Type B pancreatic cell (in vitro differentiated cells): ENCODE measurements at regions not wholly inside any gene's neighbourhood (a gene's known extent, or its start where the extent isn't known, plus 50 kb on each side); places are given as distances from the start of the nearest gene placed in this dataset.

Experiments
- DNase-seq: peaks from one replicate; pipeline ENCODE4 v3.0.0; 2021; ENCODE audit warnings: mixed read lengths; ENCODE audit not compliant: unreplicated experiment; ENCODE audit errors: extremely low spot score
- H3K27ac Mint-ChIP-seq: 2 replicates; pipeline ENCODE4 v1.8.0; 2021; ENCODE audit warnings: mild to moderate bottlenecking, mixed read lengths
- H3K27me3 Mint-ChIP-seq: 2 replicates; pipeline ENCODE4 v1.8.0; 2021; ENCODE audit warnings: mixed read lengths
- H3K36me3 Mint-ChIP-seq: 2 replicates; pipeline ENCODE4 v1.8.0; 2021; ENCODE audit warnings: mixed read lengths
- H3K4me1 Mint-ChIP-seq: one replicate; pipeline ENCODE4 v1.8.0; 2021; ENCODE audit warnings: mixed read lengths; ENCODE audit not compliant: unreplicated experiment
- H3K4me3 Mint-ChIP-seq: 2 replicates; pipeline ENCODE4 v1.8.0; 2021; ENCODE audit warnings: mild to moderate bottlenecking, mixed read lengths
- H3K9me3 Mint-ChIP-seq: 2 replicates; pipeline ENCODE4 v1.8.0; 2021; ENCODE audit warnings: mixed read lengths
- TF ChIP-seq, protein P1 (sequence below): fragments of 200-600 bp; sonication (generic); conservative IDR thresholded peaks from 2 replicates; pipeline ENCODE4 v1.5.0; 2021; ENCODE audit warnings: antibody characterized with exemption, mild to moderate bottlenecking

- no peaks in the 10 kb centered on the region for H3K27me3 Mint-ChIP-seq
- H3K36me3 Mint-ChIP-seq, result no peaks in the 10 kb centered on the region
- H3K4me1 Mint-ChIP-seq, result peaks cover 7% of the 10 kb centered on the region
- no peaks in the 10 kb centered on the region for H3K9me3 Mint-ChIP-seq
- H3K27ac Mint-ChIP-seq, result no peak overlapping the region
- no peak overlapping the region for H3K4me3 Mint-ChIP-seq
- no peak for DNase-seq
- TF ChIP-seq, protein P1, sequence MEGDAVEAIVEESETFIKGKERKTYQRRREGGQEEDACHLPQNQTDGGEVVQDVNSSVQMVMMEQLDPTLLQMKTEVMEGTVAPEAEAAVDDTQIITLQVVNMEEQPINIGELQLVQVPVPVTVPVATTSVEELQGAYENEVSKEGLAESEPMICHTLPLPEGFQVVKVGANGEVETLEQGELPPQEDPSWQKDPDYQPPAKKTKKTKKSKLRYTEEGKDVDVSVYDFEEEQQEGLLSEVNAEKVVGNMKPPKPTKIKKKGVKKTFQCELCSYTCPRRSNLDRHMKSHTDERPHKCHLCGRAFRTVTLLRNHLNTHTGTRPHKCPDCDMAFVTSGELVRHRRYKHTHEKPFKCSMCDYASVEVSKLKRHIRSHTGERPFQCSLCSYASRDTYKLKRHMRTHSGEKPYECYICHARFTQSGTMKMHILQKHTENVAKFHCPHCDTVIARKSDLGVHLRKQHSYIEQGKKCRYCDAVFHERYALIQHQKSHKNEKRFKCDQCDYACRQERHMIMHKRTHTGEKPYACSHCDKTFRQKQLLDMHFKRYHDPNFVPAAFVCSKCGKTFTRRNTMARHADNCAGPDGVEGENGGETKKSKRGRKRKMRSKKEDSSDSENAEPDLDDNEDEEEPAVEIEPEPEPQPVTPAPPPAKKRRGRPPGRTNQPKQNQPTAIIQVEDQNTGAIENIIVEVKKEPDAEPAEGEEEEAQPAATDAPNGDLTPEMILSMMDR, result no peak
Measured at GRCh38 chr12:76144245-76144549, 59.7 kb upstream of the NAP1L1 start.

DNA sequence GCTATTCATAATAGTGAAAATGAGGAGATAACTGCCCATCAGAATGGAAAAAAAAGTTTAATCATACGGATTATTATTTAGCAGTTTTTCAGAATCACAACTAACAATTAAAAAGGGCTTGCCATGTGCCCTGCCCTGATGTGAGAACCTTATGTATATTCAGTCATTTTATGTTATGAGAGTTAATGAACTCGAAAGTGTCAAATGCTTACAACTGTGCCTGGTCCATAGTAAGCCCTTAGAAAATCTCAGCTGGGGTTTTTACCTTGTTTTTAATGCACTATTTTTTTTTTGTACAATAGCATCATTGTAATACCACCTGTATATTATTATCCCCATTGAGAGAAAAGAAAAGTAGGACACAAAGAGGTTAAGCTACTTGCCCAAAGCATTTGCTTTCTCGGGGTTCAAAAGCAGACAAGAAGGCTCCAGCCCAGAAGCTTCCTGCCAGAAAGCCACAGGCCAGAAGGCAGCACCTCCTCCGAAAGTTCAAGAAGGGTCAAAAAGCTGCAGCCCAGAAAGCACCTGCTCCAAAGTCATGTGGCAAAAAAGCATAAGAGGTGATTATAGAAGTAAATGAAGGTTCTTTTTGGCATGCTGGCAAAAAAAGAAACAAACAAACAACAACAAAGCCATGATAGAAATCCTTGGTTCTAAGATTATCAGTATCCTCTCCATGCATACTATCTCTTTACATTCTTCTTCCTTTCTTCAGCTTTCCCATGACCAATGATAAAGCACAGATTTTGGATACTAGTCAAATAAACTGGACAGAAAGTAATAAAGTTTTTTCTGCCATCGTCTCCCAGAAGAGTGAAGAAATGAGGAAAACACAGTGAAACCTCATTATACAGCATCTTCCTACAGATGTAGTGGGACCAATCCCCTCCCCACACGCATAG is 59.1 kb upstream of the NAP1L1 start:
- H3K27me3 Mint-ChIP-seq, result no peaks in the 10 kb centered on the region
- H3K4me3 Mint-ChIP-seq, result no peak overlapping the region
- H3K27ac Mint-ChIP-seq, result no peak overlapping the region
- DNase-seq, result no peak
- H3K4me1 Mint-ChIP-seq, result peaks cover 7% of the 10 kb centered on the region
- TF ChIP-seq, protein P1, result no peak
- H3K9me3 Mint-ChIP-seq, result no peaks in the 10 kb centered on the region
- no peaks in the 10 kb centered on the region for H3K36me3 Mint-ChIP-seq

- TF ChIP-seq, protein P1, result no peak
- Mint-ChIP-seq H3K9me3 (peaks cover 6% of the 10 kb centered on the region), H3K27ac (no peak overlapping the region), H3K36me3 (no peaks in the 10 kb centered on the region), H3K4me1 (peaks cover 7% of the 10 kb centered on the region), H3K27me3 (no peaks in the 10 kb centered on the region), H3K4me3 (no peak overlapping the region)
- no peak for DNase-seq
Measured at GRCh38 chr12:76142305-76142704, 57.8 kb upstream of the NAP1L1 start.

DNA sequence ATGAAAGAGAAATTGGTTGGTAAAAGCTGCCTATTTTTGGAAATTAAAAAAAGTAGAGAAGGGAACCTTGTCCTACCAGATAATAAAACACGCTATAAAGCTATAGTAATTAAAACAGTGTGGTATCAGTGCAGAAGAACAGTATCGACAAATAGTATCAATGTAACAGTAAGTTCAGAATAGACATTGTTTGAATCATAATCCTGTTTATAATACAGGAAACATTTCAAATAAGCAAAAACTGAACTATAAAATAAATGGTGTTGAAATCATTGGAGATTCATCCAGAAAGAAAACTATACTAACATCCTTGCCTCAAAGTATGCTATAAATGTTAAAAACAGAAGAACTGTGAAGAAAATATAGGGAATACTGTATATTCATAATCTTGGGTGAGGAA is 54.2 kb upstream of the NAP1L1 start:
- no peak overlapping the region for H3K27ac Mint-ChIP-seq
- no peak overlapping the region for H3K4me3 Mint-ChIP-seq
- no peaks in the 10 kb centered on the region for H3K36me3 Mint-ChIP-seq
- H3K4me1 Mint-ChIP-seq, result no peaks in the 10 kb centered on the region
- no peak for DNase-seq
- H3K27me3 Mint-ChIP-seq, result no peaks in the 10 kb centered on the region
- H3K9me3 Mint-ChIP-seq, result peaks cover 6% of the 10 kb centered on the region
- TF ChIP-seq, protein P1, result no peak

GRCh38 chr12:76137606-76138005 is 53.1 kb upstream of the NAP1L1 start:
- Mint-ChIP-seq H3K9me3 (peaks cover 6% of the 10 kb centered on the region), H3K4me1 (no peaks in the 10 kb centered on the region), H3K4me3 (no peak overlapping the region), H3K27me3 (no peaks in the 10 kb centered on the region), H3K27ac (no peak overlapping the region), H3K36me3 (no peaks in the 10 kb centered on the region)
- no peak for DNase-seq
- TF ChIP-seq, protein P1, result no peak
